ENCODE measurements at regions not wholly inside any gene's neighbourhood (a gene's known extent, or its start where the extent isn't known, plus 50 kb on each side); places are given as distances from the start of the nearest gene placed in this dataset.

DNA sequence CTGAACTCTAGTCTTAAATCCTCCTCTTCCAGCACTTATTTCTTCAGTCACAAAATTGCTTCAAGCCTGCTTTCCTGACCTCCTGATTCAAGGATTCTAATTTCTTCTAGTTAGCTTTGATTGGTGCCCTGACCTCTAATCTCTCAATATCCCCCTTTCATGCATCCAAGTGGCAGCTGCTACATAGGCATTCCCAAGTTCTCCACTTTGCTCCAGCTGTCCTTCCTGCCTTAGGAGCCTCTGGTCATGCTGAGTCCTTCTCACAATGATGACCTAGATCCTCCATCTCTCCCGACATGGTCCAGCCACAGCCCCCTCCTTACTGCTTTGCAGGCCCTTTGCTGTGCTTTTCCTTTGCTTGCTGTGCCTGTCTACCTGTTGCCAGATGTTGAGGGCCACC, 347.8 kb upstream of the C2CD4B start:
- TF ChIP-seq TCF12 (IDR thresholded peaks at IDR 0.05; ENCODE audit: low read depth) (no peak), MAX (IDR thresholded peaks at IDR 0.05) (no peak), REST (IDR thresholded peaks at IDR 0.05; ENCODE audit: low read depth) (no peak)

DNA sequence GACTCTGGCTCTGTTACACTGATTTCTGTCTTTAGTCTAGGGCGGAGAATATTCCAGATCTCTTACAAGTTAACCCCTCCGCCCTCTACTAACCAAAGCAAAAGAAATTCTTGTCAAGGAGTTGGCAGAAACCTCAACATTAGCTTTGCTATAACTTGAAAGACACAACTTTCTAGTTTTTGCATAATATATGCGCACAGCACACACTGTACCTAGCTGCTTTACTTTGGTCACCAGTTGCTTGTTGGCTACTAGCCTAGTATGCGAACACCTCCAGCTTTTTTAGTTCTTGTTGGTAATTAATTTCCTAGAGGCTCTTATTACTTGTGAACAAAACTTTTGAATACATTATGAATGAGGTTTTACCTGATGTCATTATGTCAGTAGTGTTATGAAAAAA, 348.8 kb upstream of the C2CD4B start:
- TF ChIP-seq TCF12 (IDR thresholded peaks at IDR 0.05; ENCODE audit: low read depth) (no peak), USF1 (IDR thresholded peaks at IDR 0.05) (no peak), TAF1 (IDR thresholded peaks at IDR 0.05; ENCODE audit: low read depth) (no peak), TEAD4 (IDR thresholded peaks at IDR 0.05) (no peak), CEBPB (IDR thresholded peaks at IDR 0.05) (no peak), EP300 (IDR thresholded peaks at IDR 0.05; ENCODE audit: borderline replicate concordance) (no peak), CREB1 (IDR thresholded peaks at IDR 0.05; ENCODE audit: low read depth) (no peak), NFIC (IDR thresholded peaks at IDR 0.05) (no peak), RAD21 (IDR thresholded peaks at IDR 0.05; ENCODE audit: low read depth) (no peak), EGR1 (IDR thresholded peaks at IDR 0.05) (no peak)

- TF ChIP-seq TEAD4 (IDR thresholded peaks at IDR 0.05) = no peak
- TF ChIP-seq YY1 (IDR thresholded peaks at IDR 0.05; ENCODE audit: low read depth) = no peak
- no peak for TF ChIP-seq USF1 (IDR thresholded peaks at IDR 0.05)
- no peak for TF ChIP-seq CEBPB (IDR thresholded peaks at IDR 0.05)
- TF ChIP-seq REST (IDR thresholded peaks at IDR 0.05; ENCODE audit: low read depth) = no peak
- no peak for TF ChIP-seq EGR1 (IDR thresholded peaks at IDR 0.05)
- TF ChIP-seq RAD21 (IDR thresholded peaks at IDR 0.05; ENCODE audit: low read depth) = no peak
- no peak for TF ChIP-seq MAX (IDR thresholded peaks at IDR 0.05)
- TF ChIP-seq CREB1 (IDR thresholded peaks at IDR 0.05; ENCODE audit: low read depth) = no peak
- no peak for TF ChIP-seq FOXM1 (IDR thresholded peaks at IDR 0.05; ENCODE audit: borderline replicate concordance, low read depth)
- TF ChIP-seq TAF1 (IDR thresholded peaks at IDR 0.05; ENCODE audit: low read depth) = no peak
- TF ChIP-seq TCF12 (IDR thresholded peaks at IDR 0.05; ENCODE audit: low read depth) = no peak
Measured at GRCh38 chr15:62515696-62516395, 350.8 kb upstream of the C2CD4B start.

DNA sequence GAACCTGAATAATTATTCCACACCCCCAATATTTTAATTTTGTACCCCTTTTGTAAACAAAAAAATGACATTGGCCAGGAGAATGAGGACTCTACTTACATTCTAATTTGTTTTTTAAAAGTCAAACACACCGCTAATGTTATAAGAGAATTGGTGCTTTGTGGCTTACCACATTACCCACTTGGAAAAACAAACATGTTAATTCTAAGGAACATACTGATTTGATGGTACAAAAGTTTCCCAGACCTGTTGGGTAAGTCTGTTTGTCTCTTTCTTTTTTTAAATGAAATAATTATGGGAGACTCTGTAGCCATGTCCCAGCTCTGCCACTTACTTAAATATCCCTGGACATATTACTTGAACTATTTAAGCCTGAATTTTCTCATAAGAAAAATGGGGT, 352.5 kb upstream of the C2CD4B start:
- TF ChIP-seq EGR1 (IDR thresholded peaks at IDR 0.05) = no peak

DNA sequence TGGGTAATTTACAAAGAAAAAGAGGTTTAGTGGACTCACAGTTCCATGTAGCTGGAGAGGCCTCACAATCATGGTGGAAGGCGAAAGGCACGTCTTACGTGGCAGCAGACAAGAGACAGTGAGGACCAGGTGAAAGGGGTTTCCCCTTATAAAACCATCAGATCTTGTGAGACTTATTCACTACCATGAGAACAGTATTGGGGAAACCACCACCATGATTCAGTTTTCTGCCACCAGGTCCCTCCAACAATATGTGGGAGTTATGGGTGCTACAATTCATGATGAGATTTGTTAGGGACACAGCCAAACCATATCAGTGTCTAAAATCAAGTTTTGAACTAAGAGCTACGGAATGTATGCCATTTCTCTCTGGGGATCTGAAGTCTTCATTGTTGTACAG, 354.8 kb upstream of the C2CD4B start:
- no peak for TF ChIP-seq TEAD4 (IDR thresholded peaks at IDR 0.05)
- TF ChIP-seq MAX (IDR thresholded peaks at IDR 0.05) = no peak
- no peak for TF ChIP-seq TAF1 (IDR thresholded peaks at IDR 0.05; ENCODE audit: low read depth)
- TF ChIP-seq RAD21 (IDR thresholded peaks at IDR 0.05; ENCODE audit: low read depth) = no peak
- no peak for TF ChIP-seq TCF12 (IDR thresholded peaks at IDR 0.05; ENCODE audit: low read depth)

DNA sequence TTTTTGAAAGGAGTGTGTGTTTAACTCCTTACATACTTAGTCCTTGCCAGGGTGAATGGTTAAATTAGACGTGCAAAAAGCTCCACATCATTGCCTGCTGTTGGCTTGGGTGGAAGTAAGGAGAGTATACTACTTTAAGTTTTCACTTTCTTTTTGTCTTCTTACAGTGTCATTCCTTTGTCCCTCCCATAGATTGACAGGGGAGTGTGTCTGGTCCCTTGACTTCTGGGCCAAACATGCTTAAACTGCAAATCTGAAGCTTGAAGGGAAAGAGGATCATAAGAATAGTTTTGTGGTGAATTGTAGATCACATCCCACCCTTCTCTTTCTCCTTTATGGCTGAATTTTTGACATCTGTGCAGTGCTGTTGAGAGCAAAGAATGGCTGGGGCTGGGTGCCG, 355.8 kb upstream of the C2CD4B start:
- TF ChIP-seq TAF1 (IDR thresholded peaks at IDR 0.05; ENCODE audit: low read depth) (no peak), MAX (IDR thresholded peaks at IDR 0.05) (no peak)

- no peak for TF ChIP-seq TCF12 (IDR thresholded peaks at IDR 0.05; ENCODE audit: low read depth)
- TF ChIP-seq TEAD4 (IDR thresholded peaks at IDR 0.05) = no peak
- no peak for TF ChIP-seq NFIC (IDR thresholded peaks at IDR 0.05)
- no peak for TF ChIP-seq TAF1 (IDR thresholded peaks at IDR 0.05; ENCODE audit: low read depth)
- no peak for TF ChIP-seq YY1 (IDR thresholded peaks at IDR 0.05; ENCODE audit: low read depth)
- no peak for TF ChIP-seq FOXM1 (IDR thresholded peaks at IDR 0.05; ENCODE audit: borderline replicate concordance, low read depth)
- TF ChIP-seq ZBTB7A (IDR thresholded peaks at IDR 0.05; ENCODE audit: low read depth) = no peak
- TF ChIP-seq CREB1 (IDR thresholded peaks at IDR 0.05; ENCODE audit: low read depth) = no peak
- no peak for TF ChIP-seq USF1 (IDR thresholded peaks at IDR 0.05)
- TF ChIP-seq MAX (IDR thresholded peaks at IDR 0.05) = no peak
- TF ChIP-seq CEBPB (IDR thresholded peaks at IDR 0.05) = no peak
- no peak for TF ChIP-seq EP300 (IDR thresholded peaks at IDR 0.05; ENCODE audit: borderline replicate concordance)
- no peak for TF ChIP-seq REST (IDR thresholded peaks at IDR 0.05; ENCODE audit: low read depth)
- TF ChIP-seq EGR1 (IDR thresholded peaks at IDR 0.05) = no peak
- TF ChIP-seq RAD21 (IDR thresholded peaks at IDR 0.05; ENCODE audit: low read depth) = no peak
Measured at GRCh38 chr15:62521396-62521795, 356.3 kb upstream of the C2CD4B start.
